ENCODE measurements at regions not wholly inside any gene's neighbourhood (a gene's known extent, or its start where the extent isn't known, plus 50 kb on each side); places are given as distances from the start of the nearest gene placed in this dataset.

GRCh38 chr2:149972066-149972465 is 384.5 kb upstream of the MMADHC start:
- no peaks in the 10 kb centered on the region for H3K9me1 ChIP-seq (ENCODE audit: control insufficient read depth, insufficient read depth, low read length)
- H2AFZ ChIP-seq (ENCODE audit: low read depth, low read length): no peak overlapping the region
- H3K27ac ChIP-seq (ENCODE audit: extremely low read depth, low read depth, low read length): no peak overlapping the region
- no peaks in the 10 kb centered on the region; the same call in 1 of the 2 replicates for H3K9me3 ChIP-seq (replicated peaks; ENCODE audit: control insufficient read depth, insufficient read depth, low read depth, low read length)
- no peak overlapping the region for H3K9ac ChIP-seq (ENCODE audit: insufficient read depth in 1 of 2, low read depth in 2 of 2, low read length in 2 of 2)
- H3K36me3 ChIP-seq (ENCODE audit: control insufficient read depth, insufficient read depth, low read length): no peaks in the 10 kb centered on the region
- H4K20me1 ChIP-seq (replicated peaks; ENCODE audit: control insufficient read depth, insufficient read depth, low read length): no peaks in the 10 kb centered on the region
- ChIA-PET CTCF (ENCODE audit: low intra/inter-chr PET ratio) (no interaction called here), POLR2A (no interaction called here)
- intact Hi-C loops (cut with micrococcal nuclease) (no loop called here), in situ Hi-C loops (cut with MboI) (no loop called here)
- 0% methylated on average over 3 of the region's 3 CpGs for WGBS (ENCODE audit: insufficient coverage, low coverage, missing lambda C conversion rate)
- no TSS peak for BruUV-seq (replicated peaks)
- no peak for ATAC-seq
- H3K4me1 ChIP-seq (replicated peaks in 1 of 2; ENCODE audit: control insufficient read depth in 2 of 2, insufficient read depth in 2 of 2, low read length in 2 of 2): no peaks in the 10 kb centered on the region
- no peak for DNase-seq (ENCODE audit: extremely low read depth in 1 of 4, low spot score in 3 of 4)
- no peak overlapping the region for H3K4me3 ChIP-seq
- no peaks in the 10 kb centered on the region for H3K79me2 ChIP-seq (ENCODE audit: control insufficient read depth, insufficient read depth, low read length)
- H3K27me3 ChIP-seq (ENCODE audit: control insufficient read depth in 2 of 2, insufficient read depth in 2 of 2, low read length in 2 of 2): no peaks in the 10 kb centered on the region
- no peak for FAIRE-seq
- H3K4me2 ChIP-seq (ENCODE audit: insufficient read depth, low read length): no peak overlapping the region
- TF ChIP-seq NKRF (IDR thresholded peaks at IDR 0.05; ENCODE audit: borderline replicate concordance) (no peak), NEUROD1 (IDR thresholded peaks at IDR 0.05; ENCODE audit: borderline replicate concordance, low read depth, low read length, partially characterized antibody) (no peak), ZNF347 (CRISPR knock-in tag; IDR thresholded peaks at IDR 0.05; ENCODE audit: low read depth) (no peak), RFX7 (CRISPR knock-in tag; IDR thresholded peaks at IDR 0.05) (no peak), TARDBP (IDR thresholded peaks at IDR 0.05) (no peak), SREBF2 (CRISPR knock-in tag; IDR thresholded peaks at IDR 0.05) (no peak), ZBED1 (IDR thresholded peaks at IDR 0.05) (no peak), SIN3A (IDR thresholded peaks at IDR 0.05; ENCODE audit: borderline replicate concordance in 2 of 2, control insufficient read depth in 1 of 2, low read depth in 2 of 2, low read length in 2 of 2) (no peak), MCM7 (IDR thresholded peaks at IDR 0.05) (no peak), RCOR1 (IDR thresholded peaks at IDR 0.05; ENCODE audit: borderline replicate concordance in 1 of 2, low read depth in 2 of 2, low read length in 2 of 2) (no peak), ZNF512 (tag; IDR thresholded peaks at IDR 0.05) (no peak), HCFC1 (IDR thresholded peaks at IDR 0.05; ENCODE audit: low read depth, low read length) (no peak), AFF1 (IDR thresholded peaks at IDR 0.05; ENCODE audit: low read depth in 1 of 2, partially characterized antibody in 2 of 2) (no peak), CC2D1A (IDR thresholded peaks at IDR 0.05) (no peak), ZFP1 (CRISPR knock-in tag; IDR thresholded peaks at IDR 0.05) (no peak), FOXK2 (conservative IDR thresholded peaks at IDR 0.05 in 1 of 2, IDR thresholded peaks at IDR 0.05 in 1 of 2; ENCODE audit: low read depth in 2 of 2) (no peak), SP2 (IDR thresholded peaks at IDR 0.05; ENCODE audit: extremely low read depth, low read depth, low read length, poor library complexity, severe bottlenecking) (no peak)

Data from K562 (cell line).